ENCODE measurements at regions not wholly inside any gene's neighbourhood (a gene's known extent, or its start where the extent isn't known, plus 50 kb on each side); places are given as distances from the start of the nearest gene placed in this dataset.
"Not testable (repeated sequence)": the region's sequence is repeated elsewhere in the genome, so short reads cannot be mapped to it uniquely, and the experiment has no call there.

DNA sequence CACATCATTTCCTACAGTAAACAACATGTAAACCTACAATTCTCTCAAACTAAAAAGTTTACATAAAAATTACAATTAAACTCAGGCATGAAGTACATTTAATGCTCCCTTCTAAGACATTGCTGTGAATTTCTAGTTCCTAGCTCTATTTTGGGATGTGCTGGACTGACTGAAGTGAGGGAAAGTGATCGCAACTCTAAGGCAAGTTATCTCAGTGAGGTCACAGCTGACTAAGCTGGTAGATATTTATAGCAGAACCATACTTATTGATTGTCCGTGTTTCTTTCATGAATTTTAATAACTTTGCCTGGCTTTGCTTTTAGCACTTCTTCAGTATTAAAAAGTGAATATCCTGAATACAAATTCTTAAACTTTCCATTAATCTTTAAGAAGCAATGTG is 570.4 kb upstream of the GALNTL6 start:
- H3K9me3 ChIP-seq, result no peaks in the 10 kb centered on the region
- H3K4me3 ChIP-seq (ENCODE audit: low read depth in 1 of 2, low read length in 1 of 2), result no peak overlapping the region
- peaks cover 18 to 33% of the 10 kb centered on the region in 2 experiments for H3K4me1 ChIP-seq (ENCODE audit: control insufficient read depth in 1 of 2, insufficient read depth in 1 of 2, low read depth in 1 of 2, low read length in 1 of 2)
- TF ChIP-seq, protein P1, sequence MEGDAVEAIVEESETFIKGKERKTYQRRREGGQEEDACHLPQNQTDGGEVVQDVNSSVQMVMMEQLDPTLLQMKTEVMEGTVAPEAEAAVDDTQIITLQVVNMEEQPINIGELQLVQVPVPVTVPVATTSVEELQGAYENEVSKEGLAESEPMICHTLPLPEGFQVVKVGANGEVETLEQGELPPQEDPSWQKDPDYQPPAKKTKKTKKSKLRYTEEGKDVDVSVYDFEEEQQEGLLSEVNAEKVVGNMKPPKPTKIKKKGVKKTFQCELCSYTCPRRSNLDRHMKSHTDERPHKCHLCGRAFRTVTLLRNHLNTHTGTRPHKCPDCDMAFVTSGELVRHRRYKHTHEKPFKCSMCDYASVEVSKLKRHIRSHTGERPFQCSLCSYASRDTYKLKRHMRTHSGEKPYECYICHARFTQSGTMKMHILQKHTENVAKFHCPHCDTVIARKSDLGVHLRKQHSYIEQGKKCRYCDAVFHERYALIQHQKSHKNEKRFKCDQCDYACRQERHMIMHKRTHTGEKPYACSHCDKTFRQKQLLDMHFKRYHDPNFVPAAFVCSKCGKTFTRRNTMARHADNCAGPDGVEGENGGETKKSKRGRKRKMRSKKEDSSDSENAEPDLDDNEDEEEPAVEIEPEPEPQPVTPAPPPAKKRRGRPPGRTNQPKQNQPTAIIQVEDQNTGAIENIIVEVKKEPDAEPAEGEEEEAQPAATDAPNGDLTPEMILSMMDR (IDR thresholded peaks at IDR 0.05), result no peak
- H3K27me3 ChIP-seq, result no peaks in the 10 kb centered on the region
- no peaks in the 10 kb centered on the region for H3K36me3 ChIP-seq
- H3K27ac ChIP-seq, result peak overlapping the region; percentile 62

DNA sequence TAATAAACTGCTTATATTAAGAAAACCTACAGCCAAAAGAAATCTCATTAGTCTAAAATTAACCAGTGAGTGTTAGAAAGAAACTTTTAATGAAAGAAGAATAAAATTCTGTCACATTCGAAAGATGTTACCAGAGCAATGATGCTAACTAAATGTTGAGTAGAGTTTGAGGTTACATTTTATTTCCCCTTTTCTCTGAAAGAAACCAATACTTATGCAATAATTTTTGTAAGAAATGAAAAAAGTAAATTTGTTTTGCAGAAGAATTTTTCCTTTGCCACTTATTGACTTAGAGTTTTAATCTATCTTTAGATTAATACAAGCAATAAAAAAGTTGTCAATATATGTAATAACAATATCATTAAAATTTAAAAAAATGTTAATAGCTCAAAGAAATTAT is 574.0 kb upstream of the GALNTL6 start:
- H3K36me3 ChIP-seq, result no peaks in the 10 kb centered on the region
- H3K4me3 ChIP-seq (ENCODE audit: low read depth in 1 of 2, low read length in 1 of 2), result no peak overlapping the region
- H3K9me3 ChIP-seq, result no peaks in the 10 kb centered on the region
- H3K27me3 ChIP-seq, result no peaks in the 10 kb centered on the region
- TF ChIP-seq, protein P1 (IDR thresholded peaks at IDR 0.05), result no peak
- peak overlapping the region; percentile 19 for H3K27ac ChIP-seq
- H3K4me1 ChIP-seq (ENCODE audit: control insufficient read depth in 1 of 2, insufficient read depth in 1 of 2, low read depth in 1 of 2, low read length in 1 of 2), result peaks cover 43 to 69% of the 10 kb centered on the region in 2 experiments

DNA sequence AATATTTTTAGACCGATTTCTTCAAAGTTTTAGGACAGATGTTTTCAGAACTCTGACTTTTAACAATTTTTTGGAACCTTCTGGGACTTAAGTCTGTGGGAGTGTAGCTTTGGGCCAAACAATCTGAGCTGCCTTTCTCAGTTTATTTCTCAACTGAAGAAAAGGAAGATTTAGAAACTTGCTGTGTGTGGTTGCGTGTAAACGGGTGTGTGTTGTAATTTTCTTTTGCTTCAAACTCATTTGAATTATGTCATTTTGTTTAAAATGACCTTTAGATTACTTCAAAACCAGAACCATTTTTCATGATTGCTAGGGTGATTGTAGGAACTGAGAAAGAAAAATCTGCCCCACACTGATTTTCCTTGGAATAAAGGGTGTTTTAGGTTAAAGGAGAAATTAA is 577.7 kb upstream of the GALNTL6 start:
- Histone ChIP-seq H3K36me3 (no peaks in the 10 kb centered on the region), H3K27ac (peak overlapping the region; percentile 77), H3K4me1 (ENCODE audit: control insufficient read depth in 1 of 2, insufficient read depth in 1 of 2, low read depth in 1 of 2, low read length in 1 of 2) (peaks cover 38 to 62% of the 10 kb centered on the region in 2 experiments), H3K9me3 (no peaks in the 10 kb centered on the region), H3K27me3 (no peaks in the 10 kb centered on the region), H3K4me3 (ENCODE audit: low read depth in 1 of 2, low read length in 1 of 2) (no peak overlapping the region)
- TF ChIP-seq, protein P1 (IDR thresholded peaks at IDR 0.05), result no peak

DNA sequence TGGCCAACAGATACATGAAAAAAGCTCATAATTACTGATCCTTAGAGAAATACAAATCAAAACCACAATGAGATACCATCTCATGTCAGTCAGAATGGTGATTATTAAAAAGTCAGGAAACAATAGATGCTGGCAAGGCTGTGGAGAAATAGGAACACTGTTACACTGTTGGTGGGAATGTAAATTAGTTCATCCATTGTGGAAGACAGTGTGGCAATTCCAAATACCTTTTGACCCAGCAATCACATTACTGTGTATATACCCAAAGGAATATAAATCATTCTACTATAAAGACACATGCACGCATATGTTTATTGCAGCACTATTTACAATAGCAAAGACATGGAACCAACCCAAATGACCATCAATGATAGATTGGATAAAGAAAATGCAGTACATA is 583.9 kb upstream of the GALNTL6 start:
- H3K36me3 ChIP-seq; H3K4me3 ChIP-seq (ENCODE audit: low read depth in 1 of 2, low read length in 1 of 2); H3K9me3 ChIP-seq; H3K27me3 ChIP-seq; H3K4me1 ChIP-seq (ENCODE audit: control insufficient read depth in 1 of 2, insufficient read depth in 1 of 2, low read depth in 1 of 2, low read length in 1 of 2); H3K27ac ChIP-seq: not testable (repeated sequence)

DNA sequence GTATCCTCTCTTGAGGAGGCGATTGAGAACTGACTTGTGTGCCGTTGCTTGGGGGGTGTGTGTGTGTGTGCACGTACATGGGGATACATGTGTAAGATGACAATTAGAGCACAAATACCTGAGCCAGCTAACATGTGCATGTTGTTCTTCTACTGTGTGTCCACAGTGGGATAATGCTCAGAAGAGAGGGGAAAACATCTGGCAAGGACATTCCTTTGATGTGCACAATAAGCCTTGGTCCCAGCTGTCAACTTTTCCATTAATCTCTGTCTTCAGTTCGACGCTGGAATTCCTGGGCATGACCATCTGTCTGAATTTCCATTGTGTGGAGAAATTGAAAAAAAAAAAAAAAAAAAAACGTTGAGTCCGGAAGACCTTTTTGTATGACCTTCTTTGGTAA is 592.0 kb upstream of the GALNTL6 start:
- TF ChIP-seq, protein P1 (IDR thresholded peaks at IDR 0.05), result no peak
- H3K27me3 ChIP-seq, result no peaks in the 10 kb centered on the region
- H3K36me3 ChIP-seq, result no peaks in the 10 kb centered on the region
- no peak overlapping the region for H3K27ac ChIP-seq
- H3K4me3 ChIP-seq (ENCODE audit: low read depth in 1 of 2, low read length in 1 of 2), result no peak overlapping the region
- no peaks in the 10 kb centered on the region for H3K4me1 ChIP-seq (ENCODE audit: control insufficient read depth in 1 of 2, insufficient read depth in 1 of 2, low read depth in 1 of 2, low read length in 1 of 2)
- no peaks in the 10 kb centered on the region for H3K9me3 ChIP-seq

DNA sequence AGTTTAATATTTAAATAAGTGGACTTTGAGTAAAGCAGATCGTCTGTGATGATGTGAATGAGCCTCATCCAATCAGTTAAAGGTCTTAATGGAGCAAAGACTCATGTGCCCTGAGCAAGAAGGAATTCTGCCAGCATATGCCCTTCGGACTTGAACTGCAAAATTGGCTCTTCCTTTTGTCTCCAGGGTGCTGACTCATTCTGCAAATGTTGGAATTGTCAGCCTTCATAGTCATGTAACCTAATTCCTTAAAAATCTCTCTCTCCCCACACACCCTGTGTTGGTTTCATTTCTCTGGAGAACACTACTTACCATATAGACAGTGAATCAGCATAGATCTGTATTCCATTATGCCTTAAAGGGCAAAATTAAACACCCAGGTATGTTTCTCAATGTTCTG is 609.8 kb upstream of the GALNTL6 start:
- no peaks in the 10 kb centered on the region for H3K9me3 ChIP-seq
- no peak overlapping the region for H3K27ac ChIP-seq
- no peaks in the 10 kb centered on the region for H3K27me3 ChIP-seq
- no peaks in the 10 kb centered on the region for H3K4me1 ChIP-seq (ENCODE audit: control insufficient read depth in 1 of 2, insufficient read depth in 1 of 2, low read depth in 1 of 2, low read length in 1 of 2)
- TF ChIP-seq, protein P1 (IDR thresholded peaks at IDR 0.05), result no peak
- H3K4me3 ChIP-seq (ENCODE audit: low read depth in 1 of 2, low read length in 1 of 2), result no peak overlapping the region
- H3K36me3 ChIP-seq, result no peaks in the 10 kb centered on the region
